ENCODE measurements at regions not wholly inside any gene's neighbourhood (a gene's known extent, or its start where the extent isn't known, plus 50 kb on each side); places are given as distances from the start of the nearest gene placed in this dataset.

DNA sequence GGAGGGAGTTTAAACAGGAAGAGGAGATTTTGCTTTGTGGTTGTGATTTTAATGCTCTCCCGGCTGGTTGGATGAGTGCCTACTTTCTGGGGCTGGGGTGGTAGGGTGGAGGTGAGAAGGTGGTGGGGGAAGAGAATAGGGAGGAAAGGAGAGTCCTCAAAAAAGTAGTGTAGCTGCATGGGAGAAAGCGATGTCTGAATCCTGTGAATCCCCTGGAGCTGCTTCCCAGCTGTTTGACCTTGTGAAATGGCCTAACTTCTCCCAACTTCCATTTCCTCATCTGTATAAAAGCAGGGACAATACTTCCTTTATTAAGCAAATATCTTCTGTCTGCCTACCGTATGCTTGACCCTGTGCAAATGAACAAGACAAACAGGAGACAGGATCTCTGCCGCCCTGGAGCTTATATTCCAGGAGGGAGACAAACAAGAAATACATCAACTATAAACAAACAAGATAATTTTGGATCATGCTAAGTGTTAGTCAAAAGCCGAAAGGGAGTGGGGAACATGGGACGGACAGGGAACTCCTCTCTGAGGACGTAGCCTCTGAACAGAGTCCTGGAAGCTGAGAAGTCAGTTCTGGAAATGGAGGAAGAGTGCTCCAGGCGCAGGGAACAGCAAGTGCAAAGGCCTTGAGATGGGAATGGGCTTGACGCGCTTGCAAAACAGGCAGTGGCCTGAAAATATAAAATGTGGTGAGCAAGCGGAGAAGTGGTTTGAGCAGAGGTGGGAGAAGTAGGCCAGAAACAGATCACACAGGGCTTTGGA lies 103.5 kb downstream of the SPRY4 start:
- DNase-seq (ENCODE audit: insufficient read length, low spot score) (no peak), FAIRE-seq (no peak)
- TF ChIP-seq, protein P1, sequence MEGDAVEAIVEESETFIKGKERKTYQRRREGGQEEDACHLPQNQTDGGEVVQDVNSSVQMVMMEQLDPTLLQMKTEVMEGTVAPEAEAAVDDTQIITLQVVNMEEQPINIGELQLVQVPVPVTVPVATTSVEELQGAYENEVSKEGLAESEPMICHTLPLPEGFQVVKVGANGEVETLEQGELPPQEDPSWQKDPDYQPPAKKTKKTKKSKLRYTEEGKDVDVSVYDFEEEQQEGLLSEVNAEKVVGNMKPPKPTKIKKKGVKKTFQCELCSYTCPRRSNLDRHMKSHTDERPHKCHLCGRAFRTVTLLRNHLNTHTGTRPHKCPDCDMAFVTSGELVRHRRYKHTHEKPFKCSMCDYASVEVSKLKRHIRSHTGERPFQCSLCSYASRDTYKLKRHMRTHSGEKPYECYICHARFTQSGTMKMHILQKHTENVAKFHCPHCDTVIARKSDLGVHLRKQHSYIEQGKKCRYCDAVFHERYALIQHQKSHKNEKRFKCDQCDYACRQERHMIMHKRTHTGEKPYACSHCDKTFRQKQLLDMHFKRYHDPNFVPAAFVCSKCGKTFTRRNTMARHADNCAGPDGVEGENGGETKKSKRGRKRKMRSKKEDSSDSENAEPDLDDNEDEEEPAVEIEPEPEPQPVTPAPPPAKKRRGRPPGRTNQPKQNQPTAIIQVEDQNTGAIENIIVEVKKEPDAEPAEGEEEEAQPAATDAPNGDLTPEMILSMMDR (IDR thresholded peaks at IDR 0.05; ENCODE audit: insufficient read depth, missing control alignments): no peak

DNA sequence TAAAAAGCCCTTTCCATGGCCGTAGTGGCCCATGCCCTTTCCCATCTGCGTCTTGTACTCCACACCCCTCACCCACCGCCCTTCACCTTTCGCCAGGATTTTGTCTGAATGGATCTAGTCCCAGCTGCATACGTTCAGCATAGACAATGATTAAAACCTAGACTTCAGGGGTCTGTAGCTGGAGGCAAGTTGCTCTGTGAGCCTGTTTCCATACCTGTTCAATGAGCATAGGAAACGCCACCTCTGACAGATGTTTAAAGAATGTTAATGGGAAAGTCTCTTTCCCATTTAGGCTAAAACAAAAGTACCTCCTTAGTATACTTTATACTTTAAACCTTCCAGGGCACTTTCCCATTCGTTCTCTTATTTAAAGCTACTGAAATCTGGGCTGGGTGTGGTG lies 105.7 kb downstream of the SPRY4 start:
- FAIRE-seq: no peak
- DNase-seq (ENCODE audit: insufficient read length, low spot score): no peak
- TF ChIP-seq, protein P1 (IDR thresholded peaks at IDR 0.05; ENCODE audit: insufficient read depth, missing control alignments): no peak

DNA sequence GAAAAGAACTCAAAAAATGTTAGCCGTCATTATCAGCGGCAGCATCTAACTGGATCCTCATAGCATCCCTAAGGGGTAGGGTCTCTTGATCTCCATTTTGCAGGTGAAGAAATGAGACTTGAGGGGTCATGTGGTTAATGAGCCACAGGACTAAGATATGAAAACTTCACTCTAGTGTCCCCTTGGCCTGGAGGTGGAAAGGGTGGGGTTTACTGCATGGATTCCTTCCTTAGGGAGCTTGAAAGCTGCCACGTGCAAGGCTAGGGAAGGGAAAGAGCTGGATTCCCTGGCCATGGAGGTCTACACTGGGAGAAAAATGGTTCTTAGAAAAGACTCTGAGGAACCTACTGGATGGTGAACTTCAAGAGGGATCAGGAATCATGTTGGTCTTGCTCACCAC lies 107.9 kb downstream of the SPRY4 start:
- no peak for FAIRE-seq
- no peak for DNase-seq (ENCODE audit: insufficient read length, low spot score)
- TF ChIP-seq, protein P1 (IDR thresholded peaks at IDR 0.05; ENCODE audit: insufficient read depth, missing control alignments): no peak

DNA sequence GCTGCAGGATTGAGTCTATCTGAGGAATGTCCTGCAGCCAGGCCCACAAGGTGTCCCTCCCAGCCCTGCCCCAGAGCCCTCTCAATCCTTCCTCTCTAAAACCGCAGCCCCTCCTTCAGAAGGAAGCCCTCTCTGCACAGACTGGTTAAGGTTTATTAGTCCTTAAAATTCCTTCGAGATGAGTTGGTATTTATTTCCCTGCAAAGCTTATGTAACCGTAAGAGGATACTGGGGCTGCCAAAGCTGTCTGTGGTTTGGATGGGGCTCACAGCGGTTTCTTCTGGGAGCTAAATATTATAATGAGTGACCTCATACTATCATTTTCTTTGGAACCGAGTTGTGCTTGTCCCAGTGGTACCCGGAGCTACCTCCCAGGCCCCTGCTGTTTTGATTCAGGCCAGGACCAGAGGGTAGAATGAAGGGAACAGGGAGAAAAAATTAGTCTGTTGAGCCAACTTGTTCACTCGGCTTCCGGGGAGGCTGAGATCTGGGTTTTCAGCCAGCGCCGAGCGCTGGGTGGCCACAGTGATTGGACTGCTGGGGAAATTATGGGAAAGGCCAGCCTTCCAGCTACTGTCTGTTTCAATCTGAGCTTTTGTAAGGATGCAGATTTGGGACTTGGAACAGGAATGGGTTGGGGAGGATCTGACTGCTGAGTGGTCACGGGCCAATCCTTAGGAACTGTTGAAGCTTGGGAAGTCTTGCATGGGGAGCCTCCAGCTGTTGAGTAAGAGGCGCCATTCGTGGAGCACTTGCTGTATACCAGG lies 107.5 kb downstream of the NDFIP1 start:
- no peak for FAIRE-seq
- TF ChIP-seq, protein P1 (IDR thresholded peaks at IDR 0.05; ENCODE audit: insufficient read depth, missing control alignments): no peak
- no peak for DNase-seq (ENCODE audit: insufficient read length, low spot score)

DNA sequence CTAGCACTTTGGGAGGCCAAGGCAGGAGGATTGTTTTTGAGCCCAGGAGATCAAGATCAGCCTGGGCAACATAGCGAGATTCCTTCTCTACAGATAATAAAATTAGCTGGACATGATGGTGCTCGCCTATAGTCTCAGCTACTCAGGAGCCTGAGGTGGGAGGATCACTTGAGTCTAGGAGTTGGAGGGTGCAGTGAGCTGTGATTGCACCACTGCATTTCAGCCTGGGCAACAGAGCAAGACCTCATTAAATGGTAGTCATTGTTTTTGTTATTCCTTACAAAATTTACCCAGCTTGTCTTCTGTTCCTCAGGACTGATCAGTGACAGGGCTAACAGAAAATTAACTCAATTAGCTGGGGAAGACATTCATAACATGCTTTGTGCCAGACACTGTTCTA lies 104.5 kb downstream of the NDFIP1 start:
- FAIRE-seq (no peak), DNase-seq (ENCODE audit: insufficient read length, low spot score) (no peak)
- TF ChIP-seq, protein P1 (IDR thresholded peaks at IDR 0.05; ENCODE audit: insufficient read depth, missing control alignments): no peak

- no peak for DNase-seq (ENCODE audit: insufficient read length, low spot score)
- FAIRE-seq: no peak
- TF ChIP-seq, protein P1 (IDR thresholded peaks at IDR 0.05; ENCODE audit: insufficient read depth, missing control alignments): no peak
Observed at GRCh38 chr5:142211918-142212317, 103.3 kb downstream of the NDFIP1 start.

All from D721Med (cell line).